ENCODE measurements at regions not wholly inside any gene's neighbourhood (a gene's known extent, or its start where the extent isn't known, plus 50 kb on each side); places are given as distances from the start of the nearest gene placed in this dataset.

GRCh38 chr3:182636646-182637045 is 156.7 kb upstream of the ATP11B start:
- TF ChIP-seq POLR2AphosphoS5 (IDR thresholded peaks at IDR 0.05; ENCODE audit: low read depth, low read length) (no peak), POLR2A (IDR thresholded peaks at IDR 0.05; ENCODE audit: low read depth, low read length) (no peak)

Data from GM12892 (cell line).